Endodermal cell (in vitro differentiated cells): ENCODE measurements at regions not wholly inside any gene's neighbourhood (a gene's known extent, or its start where the extent isn't known, plus 50 kb on each side); places are given as distances from the start of the nearest gene placed in this dataset.

Experiments used
- DNase-seq: peaks from one replicate; pipeline ENCODE4 v3.0.0-alpha.2; 2017
- H3K27ac ChIP-seq: 2 replicates; pipeline ENCODE4 v1.5.1; 2013; ENCODE audit warnings: mild to moderate bottlenecking, low read depth, low read length, moderate library complexity
- H3K27me3 ChIP-seq: 2 replicates; pipeline ENCODE4 v1.6.1; 2013; ENCODE audit warnings: mild to moderate bottlenecking, low read length, moderate library complexity; ENCODE audit not compliant: insufficient read depth, control insufficient read depth, poor library complexity, severe bottlenecking
- H3K36me3 ChIP-seq: 2 replicates; pipeline ENCODE4 v1.7.0; 2013; ENCODE audit warnings: mild to moderate bottlenecking, low read length, moderate library complexity; ENCODE audit not compliant: control insufficient read depth, insufficient read depth
- H3K4me1 ChIP-seq: one replicate; pipeline ENCODE4 v1.7.0; 2013; ENCODE audit warnings: low read length; ENCODE audit not compliant: control insufficient read depth, insufficient read depth
- H3K4me3 ChIP-seq: 2 replicates; pipeline ENCODE4 v1.5.1; 2013; ENCODE audit warnings: mild to moderate bottlenecking, low read length, moderate library complexity
- H3K9ac ChIP-seq: 2 replicates; pipeline ENCODE4 v1.6.1; 2013; ENCODE audit warnings: mild to moderate bottlenecking, low read length, moderate library complexity; ENCODE audit not compliant: poor library complexity, severe bottlenecking; ENCODE audit errors: extremely low read depth
- H3K9me3 ChIP-seq: 2 replicates; pipeline ENCODE4 v1.6.1; 2013; ENCODE audit warnings: mild to moderate bottlenecking, low read length, moderate library complexity; ENCODE audit not compliant: control insufficient read depth
- H3K27ac Mint-ChIP-seq: 2 replicates; pipeline ENCODE4 v1.8.0; 2020; ENCODE audit warnings: mixed read lengths
- H3K27me3 Mint-ChIP-seq: 2 replicates; pipeline ENCODE4 v1.8.0; 2021; ENCODE audit warnings: mild to moderate bottlenecking, mixed read lengths; ENCODE audit not compliant: insufficient read depth
- H3K36me3 Mint-ChIP-seq: 2 replicates; pipeline ENCODE4 v1.8.0; 2020; ENCODE audit warnings: low read depth, mixed read lengths
- H3K4me1 Mint-ChIP-seq: 2 replicates; pipeline ENCODE4 v1.8.0; 2020; ENCODE audit warnings: mixed read lengths
- H3K4me3 Mint-ChIP-seq: 2 replicates; pipeline ENCODE4 v1.8.0; 2020; ENCODE audit warnings: mild to moderate bottlenecking, moderate library complexity, mixed read lengths
- H3K9me3 Mint-ChIP-seq: 2 replicates; pipeline ENCODE4 v1.8.0; 2020; ENCODE audit warnings: mild to moderate bottlenecking, mixed read lengths
- CTCF ChIP-seq: fragments of 200-600 bp; sonication (generic); conservative IDR thresholded peaks from 2 replicates; pipeline ENCODE4 v1.5.0; 2021; ENCODE audit warnings: antibody characterized with exemption, mild to moderate bottlenecking
- WGBS, 2 experiments: methylation state at CpG; one replicate each; pipeline versions ENCODE4 v1.1.5 to v1.1.7; 2013; ENCODE audit warnings: missing lambda C conversion rate in 2 of 2, mixed read lengths in 1 of 2; ENCODE audit not compliant: insufficient coverage in 1 of 2, insufficient read length in 1 of 2; 5-methylcytosine and 5-hydroxymethylcytosine counted together

- TF ChIP-seq CTCF = no peak
- Mint-ChIP-seq H3K36me3 (no peaks in the 10 kb centered on the region), H3K27ac (no peak overlapping the region), H3K4me1 (peaks cover 2% of the 10 kb centered on the region), H3K9me3 (peaks cover 6% of the 10 kb centered on the region), H3K4me3 (no peak overlapping the region), H3K27me3 (peaks cover 18% of the 10 kb centered on the region)
- no peak for DNase-seq
- 96 to 97% methylated on average over 3 to 4 of the region's 4 CpGs for WGBS, 2 experiments
- Histone ChIP-seq H3K9ac (no peak overlapping the region), H3K9me3 (peaks cover 2% of the 10 kb centered on the region), H3K27ac (no peak overlapping the region), H3K27me3 (peaks cover 8% of the 10 kb centered on the region), H3K4me3 (no peak overlapping the region), H3K36me3 (no peaks in the 10 kb centered on the region), H3K4me1 (no peaks in the 10 kb centered on the region)
Observed at GRCh38 chr4:18675586-18676525, 654.3 kb upstream of the LCORL start.

GRCh38 chr4:18670034-18670433, 648.5 kb upstream of the LCORL start:
- Mint-ChIP-seq H3K36me3 (no peaks in the 10 kb centered on the region), H3K4me3 (no peak overlapping the region), H3K9me3 (peaks cover 14% of the 10 kb centered on the region), H3K27me3 (peaks cover 65% of the 10 kb centered on the region), H3K4me1 (no peaks in the 10 kb centered on the region), H3K27ac (no peak overlapping the region)
- H3K4me3 ChIP-seq = no peak overlapping the region
- WGBS, 2 experiments = 90% methylated on average over 1 of the region's 1 CpG; no CpG with 5 or more reads in 1 of the 2 experiments
- TF ChIP-seq CTCF = no peak
- H3K36me3 ChIP-seq = no peaks in the 10 kb centered on the region
- H3K9ac ChIP-seq = no peak overlapping the region
- no peak overlapping the region for H3K27ac ChIP-seq
- no peaks in the 10 kb centered on the region for H3K4me1 ChIP-seq
- DNase-seq = no peak
- peaks cover 11% of the 10 kb centered on the region for H3K9me3 ChIP-seq
- H3K27me3 ChIP-seq = peaks cover 51% of the 10 kb centered on the region

- TF ChIP-seq CTCF = no peak
- H3K27me3 ChIP-seq = peaks cover 51% of the 10 kb centered on the region
Observed at GRCh38 chr4:18669390-18669789, 647.8 kb upstream of the LCORL start.

More at GRCh38 chr4:18669390-18669789, 647.8 kb upstream of the LCORL start:
- H3K27me3 Mint-ChIP-seq = peaks cover 65% of the 10 kb centered on the region
- H3K36me3 ChIP-seq = no peaks in the 10 kb centered on the region
- H3K27ac ChIP-seq = no peak overlapping the region
- 92 to 100% methylated on average over 1 of the region's 1 CpG for WGBS, 2 experiments
- H3K27ac Mint-ChIP-seq = no peak overlapping the region
- no peak overlapping the region for H3K9ac ChIP-seq
- no peaks in the 10 kb centered on the region for H3K36me3 Mint-ChIP-seq
- H3K4me1 Mint-ChIP-seq = no peaks in the 10 kb centered on the region
- H3K4me1 ChIP-seq = no peaks in the 10 kb centered on the region
- no peak for DNase-seq
- H3K4me3 Mint-ChIP-seq = no peak overlapping the region
- peaks cover 11% of the 10 kb centered on the region for H3K9me3 ChIP-seq
- H3K4me3 ChIP-seq = no peak overlapping the region
- H3K9me3 Mint-ChIP-seq = peaks cover 14% of the 10 kb centered on the region
